CD4-positive, alpha-beta T cell treated with Interleukin-10 for 1 hour (primary cell): ENCODE measurements at regions not wholly inside any gene's neighbourhood (a gene's known extent, or its start where the extent isn't known, plus 50 kb on each side); places are given as distances from the start of the nearest gene placed in this dataset.
A peak's percentile ranks its signal among the peaks of the same experiment; 100 is the strongest.

Experiments
- DNase-seq: peaks from one replicate; pipeline ENCODE4 v3.0.0-alpha.2; 2020

GRCh38 chr10:83678850-83679249 lies 460.5 kb upstream of the GHITM start:
- no peak for DNase-seq

- DNase-seq: peak; percentile 32
Observed at GRCh38 chr10:83680470-83680891, 458.8 kb upstream of the GHITM start.

- DNase-seq: no peak
Observed at GRCh38 chr10:83682414-83682813, 456.9 kb upstream of the GHITM start.

GRCh38 chr10:83685458-83685857 lies 453.9 kb upstream of the GHITM start:
- DNase-seq: no peak

GRCh38 chr10:83691791-83692596 lies 447.3 kb upstream of the GHITM start:
- DNase-seq: no peak

GRCh38 chr10:83698899-83699298 lies 440.4 kb upstream of the GHITM start:
- DNase-seq: no peak

GRCh38 chr10:83701799-83702198 lies 437.5 kb upstream of the GHITM start:
- DNase-seq: no peak

GRCh38 chr10:83702731-83703130 lies 436.6 kb upstream of the GHITM start:
- no peak for DNase-seq

- no peak for DNase-seq
Observed at GRCh38 chr10:83706120-83706519, 433.2 kb upstream of the GHITM start.

GRCh38 chr10:83706952-83707582 lies 432.2 kb upstream of the GHITM start:
- DNase-seq: no peak

GRCh38 chr10:83713423-83713822 lies 425.9 kb upstream of the GHITM start:
- no peak for DNase-seq

GRCh38 chr10:83723080-83723479 lies 416.2 kb upstream of the GHITM start:
- no peak for DNase-seq

- DNase-seq: no peak
Observed at GRCh38 chr10:83724471-83725241, 414.7 kb upstream of the GHITM start.

- DNase-seq: no peak
Observed at GRCh38 chr10:83725567-83725966, 413.7 kb upstream of the GHITM start.

- DNase-seq: no peak
Observed at GRCh38 chr10:83734278-83734677, 405.0 kb upstream of the GHITM start.

GRCh38 chr10:83736008-83736407 lies 403.3 kb upstream of the GHITM start:
- no peak for DNase-seq

- no peak for DNase-seq
Observed at GRCh38 chr10:83750604-83751003, 388.7 kb upstream of the GHITM start.

GRCh38 chr10:83753490-83753889 lies 385.8 kb upstream of the GHITM start:
- DNase-seq: no peak

- no peak for DNase-seq
Observed at GRCh38 chr10:83754857-83755256, 384.5 kb upstream of the GHITM start.

- DNase-seq: no peak
Observed at GRCh38 chr10:83760142-83760541, 379.2 kb upstream of the GHITM start.

- DNase-seq: no peak
Observed at GRCh38 chr10:83764666-83765065, 374.6 kb upstream of the GHITM start.

- DNase-seq: no peak
Observed at GRCh38 chr10:83765731-83766130, 373.6 kb upstream of the GHITM start.

- no peak for DNase-seq
Observed at GRCh38 chr10:83769281-83769820, 370.0 kb upstream of the GHITM start.
